ENCODE measurements at regions not wholly inside any gene's neighbourhood (a gene's known extent, or its start where the extent isn't known, plus 50 kb on each side); places are given as distances from the start of the nearest gene placed in this dataset.

DNA sequence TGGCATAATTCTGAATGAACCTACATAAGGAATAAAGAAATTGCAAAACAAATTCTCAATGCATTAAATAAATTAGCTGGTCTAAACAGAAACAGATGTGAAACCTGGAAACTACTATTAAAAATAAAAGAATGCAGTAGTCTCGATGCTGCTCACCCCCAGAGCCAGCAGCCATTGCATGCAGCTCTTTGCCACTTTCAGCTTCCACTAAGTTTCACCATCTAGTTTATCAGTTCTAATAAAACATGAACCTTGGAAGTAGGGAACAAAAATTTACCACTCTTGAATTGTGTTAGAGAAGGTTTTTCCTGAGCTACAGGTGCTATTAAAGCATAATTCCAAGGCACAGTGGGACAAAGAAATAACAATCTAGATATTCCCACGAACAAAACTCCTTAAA, 239.4 kb upstream of the HSFY2 start:
- DNase-seq (ENCODE audit: low read depth, low spot score) (no peak), ATAC-seq (no peak)
- BruUV-seq (replicated peaks): no TSS peak
- no peak overlapping the region for H3K4me2 ChIP-seq (ENCODE audit: low read length)
- no peak overlapping the region for H3K27ac ChIP-seq (ENCODE audit: low read depth, low read length)
- no peak for TF ChIP-seq ZFX (IDR thresholded peaks at IDR 0.05)
- no peak for TF ChIP-seq ELF1 (IDR thresholded peaks at IDR 0.05; ENCODE audit: borderline replicate concordance, low read depth)
- TF ChIP-seq, protein P1, sequence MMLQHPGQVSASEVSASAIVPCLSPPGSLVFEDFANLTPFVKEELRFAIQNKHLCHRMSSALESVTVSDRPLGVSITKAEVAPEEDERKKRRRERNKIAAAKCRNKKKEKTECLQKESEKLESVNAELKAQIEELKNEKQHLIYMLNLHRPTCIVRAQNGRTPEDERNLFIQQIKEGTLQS (IDR thresholded peaks at IDR 0.05): no peak
- TF ChIP-seq POLR2A (IDR thresholded peaks at IDR 0.05; ENCODE audit: borderline replicate concordance, extremely low read depth, insufficient read depth, insufficient read length): no peak
- no peaks in the 10 kb centered on the region for H3K27me3 ChIP-seq (ENCODE audit: insufficient read depth, low read length)
- ChIA-PET CTCF (no interaction called here), POLR2A (no interaction called here), RAD21 (ENCODE audit: low non-redundant PET in 1 of 2, low total read pairs in 2 of 2, uncharacterized antibody in 2 of 2, unreplicated experiment in 2 of 2) (no interaction called here)
- intact Hi-C loops (cut with micrococcal nuclease): no loop called here
- H3K9me3 ChIP-seq (ENCODE audit: control insufficient read depth in 1 of 2, insufficient read depth in 1 of 2, low read depth in 1 of 2, low read length in 2 of 2): no peaks in the 10 kb centered on the region
- no peaks in the 10 kb centered on the region for H3K4me1 ChIP-seq (ENCODE audit: control insufficient read depth in 1 of 2, insufficient read depth in 2 of 2, low read length in 2 of 2)
- H4K20me1 ChIP-seq (ENCODE audit: insufficient read depth): no peaks in the 10 kb centered on the region
- no peaks in the 10 kb centered on the region for H3K36me3 ChIP-seq (ENCODE audit: control insufficient read depth in 1 of 2, insufficient read depth in 2 of 2, low read length in 2 of 2)
- H3K9me2 ChIP-seq (ENCODE audit: insufficient read depth): no peaks in the 10 kb centered on the region
- no peaks in the 10 kb centered on the region for H3K79me2 ChIP-seq (ENCODE audit: insufficient read depth, low read length)
- H2AFZ ChIP-seq (ENCODE audit: low read depth, low read length, poor library complexity, severe bottlenecking): no peak overlapping the region
- no peak overlapping the region for H3K9ac ChIP-seq (ENCODE audit: low read length)
- H3K4me3 ChIP-seq (replicated peaks in 1 of 2; ENCODE audit: low read depth in 1 of 2, low read length in 2 of 2): no peak overlapping the region

DNA sequence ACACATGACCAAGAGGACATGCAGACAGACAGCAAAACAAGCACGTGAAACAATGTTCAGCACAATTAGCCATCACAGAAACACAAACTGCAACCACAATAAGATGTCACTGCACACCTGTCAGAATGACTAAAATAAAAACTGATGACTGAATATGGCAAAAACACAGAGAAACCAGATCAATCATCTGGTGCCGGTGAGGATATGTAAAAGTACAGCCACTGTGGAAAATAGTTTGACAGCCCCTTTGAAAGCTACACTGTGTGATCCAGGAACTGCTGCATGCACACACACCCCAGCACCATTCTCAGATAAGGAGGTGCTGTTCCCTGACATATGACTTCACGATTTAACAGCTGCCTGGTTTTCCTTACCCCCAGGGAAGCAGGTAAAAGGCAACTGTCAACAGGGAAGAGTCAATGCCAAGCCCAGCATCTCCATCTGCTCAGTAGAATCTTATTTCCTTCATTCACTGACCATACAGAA, 238.1 kb upstream of the HSFY2 start:
- no peaks in the 10 kb centered on the region for H3K36me3 ChIP-seq (ENCODE audit: control insufficient read depth in 1 of 2, insufficient read depth in 2 of 2, low read length in 2 of 2)
- no peaks in the 10 kb centered on the region for H3K79me2 ChIP-seq (ENCODE audit: insufficient read depth, low read length)
- intact Hi-C loops (cut with micrococcal nuclease): no loop called here
- no peaks in the 10 kb centered on the region for H4K20me1 ChIP-seq (ENCODE audit: insufficient read depth)
- no peak for TF ChIP-seq ELF1 (IDR thresholded peaks at IDR 0.05; ENCODE audit: borderline replicate concordance, low read depth)
- TF ChIP-seq, protein P2, sequence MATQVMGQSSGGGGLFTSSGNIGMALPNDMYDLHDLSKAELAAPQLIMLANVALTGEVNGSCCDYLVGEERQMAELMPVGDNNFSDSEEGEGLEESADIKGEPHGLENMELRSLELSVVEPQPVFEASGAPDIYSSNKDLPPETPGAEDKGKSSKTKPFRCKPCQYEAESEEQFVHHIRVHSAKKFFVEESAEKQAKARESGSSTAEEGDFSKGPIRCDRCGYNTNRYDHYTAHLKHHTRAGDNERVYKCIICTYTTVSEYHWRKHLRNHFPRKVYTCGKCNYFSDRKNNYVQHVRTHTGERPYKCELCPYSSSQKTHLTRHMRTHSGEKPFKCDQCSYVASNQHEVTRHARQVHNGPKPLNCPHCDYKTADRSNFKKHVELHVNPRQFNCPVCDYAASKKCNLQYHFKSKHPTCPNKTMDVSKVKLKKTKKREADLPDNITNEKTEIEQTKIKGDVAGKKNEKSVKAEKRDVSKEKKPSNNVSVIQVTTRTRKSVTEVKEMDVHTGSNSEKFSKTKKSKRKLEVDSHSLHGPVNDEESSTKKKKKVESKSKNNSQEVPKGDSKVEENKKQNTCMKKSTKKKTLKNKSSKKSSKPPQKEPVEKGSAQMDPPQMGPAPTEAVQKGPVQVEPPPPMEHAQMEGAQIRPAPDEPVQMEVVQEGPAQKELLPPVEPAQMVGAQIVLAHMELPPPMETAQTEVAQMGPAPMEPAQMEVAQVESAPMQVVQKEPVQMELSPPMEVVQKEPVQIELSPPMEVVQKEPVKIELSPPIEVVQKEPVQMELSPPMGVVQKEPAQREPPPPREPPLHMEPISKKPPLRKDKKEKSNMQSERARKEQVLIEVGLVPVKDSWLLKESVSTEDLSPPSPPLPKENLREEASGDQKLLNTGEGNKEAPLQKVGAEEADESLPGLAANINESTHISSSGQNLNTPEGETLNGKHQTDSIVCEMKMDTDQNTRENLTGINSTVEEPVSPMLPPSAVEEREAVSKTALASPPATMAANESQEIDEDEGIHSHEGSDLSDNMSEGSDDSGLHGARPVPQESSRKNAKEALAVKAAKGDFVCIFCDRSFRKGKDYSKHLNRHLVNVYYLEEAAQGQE (IDR thresholded peaks at IDR 0.05; ENCODE audit: low read depth): no peak
- no peak for TF ChIP-seq EZH2phosphoT487 (IDR thresholded peaks at IDR 0.05; ENCODE audit: borderline replicate concordance)
- no peak for TF ChIP-seq CBX3 (IDR thresholded peaks at IDR 0.05; ENCODE audit: low read depth)
- no peak for TF ChIP-seq EZH2 (IDR thresholded peaks at IDR 0.05)
- TF ChIP-seq POLR2AphosphoS5 (IDR thresholded peaks at IDR 0.05; ENCODE audit: low read depth, low read length): no peak
- no peak for TF ChIP-seq POLR2A (IDR thresholded peaks at IDR 0.05; ENCODE audit: borderline replicate concordance, extremely low read depth, insufficient read depth, insufficient read length)
- H3K4me2 ChIP-seq (ENCODE audit: low read length): no peak overlapping the region
- H3K27me3 ChIP-seq (ENCODE audit: insufficient read depth, low read length): no peaks in the 10 kb centered on the region
- ATAC-seq (no peak), DNase-seq (ENCODE audit: low read depth, low spot score) (no peak)
- no peak overlapping the region for H3K27ac ChIP-seq (ENCODE audit: low read depth, low read length)
- no TSS peak for BruUV-seq (replicated peaks)
- H3K4me1 ChIP-seq (ENCODE audit: control insufficient read depth in 1 of 2, insufficient read depth in 2 of 2, low read length in 2 of 2): no peaks in the 10 kb centered on the region
- no peak overlapping the region for H3K9ac ChIP-seq (ENCODE audit: low read length)
- no peak overlapping the region for H3K4me3 ChIP-seq (replicated peaks in 1 of 2; ENCODE audit: low read depth in 1 of 2, low read length in 2 of 2)
- no peaks in the 10 kb centered on the region for H3K9me3 ChIP-seq (ENCODE audit: control insufficient read depth in 1 of 2, insufficient read depth in 1 of 2, low read depth in 1 of 2, low read length in 2 of 2)
- RAD21 ChIA-PET (ENCODE audit: low non-redundant PET in 1 of 2, low total read pairs in 2 of 2, uncharacterized antibody in 2 of 2, unreplicated experiment in 2 of 2): no interaction called here
- H3K9me2 ChIP-seq (ENCODE audit: insufficient read depth): no peaks in the 10 kb centered on the region
- CTCF ChIA-PET: no interaction called here
- POLR2A ChIA-PET: no interaction called here
- no peak overlapping the region for H2AFZ ChIP-seq (ENCODE audit: low read depth, low read length, poor library complexity, severe bottlenecking)
